Lower leg skin (tissue), 4 donors: ENCODE measurements at regions not wholly inside any gene's neighbourhood (a gene's known extent, or its start where the extent isn't known, plus 50 kb on each side); places are given as distances from the start of the nearest gene placed in this dataset.

ENCODE experiments used
- DNase-seq, 2 donors: peaks; one replicate each; pipeline ENCODE4 v3.0.0-alpha.2; 2019; ENCODE audit warnings: low spot score in 2 of 2
- H3K4me3 ChIP-seq: fragments of 200-600 bp; sonication (generic); 2 replicates; pipeline ENCODE4 v1.5.1; 2017; ENCODE audit warnings: mild to moderate bottlenecking, low read depth; ENCODE audit not compliant: poor library complexity, severe bottlenecking
- CTCF ChIP-seq, 3 donors: fragments of 450-650 bp; IDR thresholded peaks; one replicate each; pipeline ENCODE4 v1.5.1; 2016; ENCODE audit warnings: antibody characterized with exemption in 3 of 3, mild to moderate bottlenecking in 3 of 3, moderate library complexity in 2 of 3
- POLR2A ChIP-seq, 2 donors: fragments of 450-650 bp; IDR thresholded peaks; one replicate each; pipeline ENCODE4 v1.6.1; 2016 to 2017; ENCODE audit warnings: antibody characterized with exemption in 2 of 2, mild to moderate bottlenecking in 1 of 2, moderate library complexity in 1 of 2
- WGBS, 2 donors: methylation state at CpG; one replicate each; pipeline ENCODE4 v1.1.5; 2018; 5-methylcytosine and 5-hydroxymethylcytosine counted together
- intact Hi-C: fragments of 100-400 bp; cut with DNase I; formaldehyde crosslinking; loops from one replicate; pipeline ENCODE4 v1.15.0; 2023; ENCODE audit warnings: low total_unique reads

- WGBS, 2 donors = 79% methylated on average over 3 of the region's 3 CpGs
- DNase-seq = no peak
- no peak overlapping the region for H3K4me3 ChIP-seq
- TF ChIP-seq CTCF (IDR thresholded peaks at IDR 0.05) (no peak), POLR2A (IDR thresholded peaks at IDR 0.05) (no peak)
- intact Hi-C loops = no loop called here
Observed at GRCh38 chr4:66501997-66502396, 831.7 kb upstream of the EPHA5 start.

- TF ChIP-seq CTCF (IDR thresholded peaks at IDR 0.05) = no peak
- TF ChIP-seq POLR2A (IDR thresholded peaks at IDR 0.05) = no peak
- no peak overlapping the region for H3K4me3 ChIP-seq
- intact Hi-C loops = no loop called here
- no peak for DNase-seq
- WGBS, 2 donors = 89 to 91% methylated on average over 2 of the region's 2 CpGs
Observed at GRCh38 chr4:66490729-66491128, 820.4 kb upstream of the EPHA5 start.

DNA sequence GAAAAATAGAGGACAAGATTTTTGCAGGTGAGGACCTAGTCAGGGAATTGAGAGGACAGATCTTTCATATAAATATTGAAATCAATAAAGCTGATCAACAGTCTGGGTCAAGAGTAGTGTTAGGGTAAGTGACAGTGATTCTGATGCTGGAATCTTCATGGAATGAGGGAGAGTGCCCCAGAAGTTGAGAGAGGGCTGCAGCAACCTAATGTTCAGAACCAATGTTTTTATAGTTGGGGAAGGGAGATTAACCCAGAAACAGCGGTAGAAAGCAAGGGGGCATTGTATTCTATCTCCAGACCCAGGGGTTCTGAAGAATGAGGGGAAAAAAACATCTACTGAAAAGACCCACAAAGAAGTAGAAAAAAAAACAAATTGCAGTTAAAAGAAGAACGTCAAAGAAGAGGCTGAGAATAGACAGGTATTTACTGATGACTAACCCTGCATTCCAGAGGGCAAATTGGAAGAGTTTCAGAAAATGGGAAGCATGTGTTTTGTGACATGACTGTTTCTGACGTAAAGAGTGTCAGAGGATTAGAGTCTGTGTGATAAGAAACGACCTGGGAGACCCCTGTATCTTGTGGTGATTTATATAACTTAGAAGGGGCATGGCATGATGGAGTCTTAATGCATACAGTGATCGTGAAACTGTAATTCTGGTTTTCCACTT lies 819.6 kb upstream of the EPHA5 start:
- H3K4me3 ChIP-seq = no peak overlapping the region
- intact Hi-C loops = no loop called here
- no peak for DNase-seq
- WGBS, 2 donors = 29 to 30% methylated on average over 5 of the region's 5 CpGs
- no peak for TF ChIP-seq POLR2A (IDR thresholded peaks at IDR 0.05)
- TF ChIP-seq CTCF (IDR thresholded peaks at IDR 0.05) = no peak

GRCh38 chr4:66489370-66489769 lies 819.1 kb upstream of the EPHA5 start:
- DNase-seq = no peak
- intact Hi-C loops = no loop called here
- TF ChIP-seq POLR2A (IDR thresholded peaks at IDR 0.05) (no peak), CTCF (IDR thresholded peaks at IDR 0.05) (no peak)
- no peak overlapping the region for H3K4me3 ChIP-seq

GRCh38 chr4:66486068-66486467 lies 815.8 kb upstream of the EPHA5 start:
- no peak overlapping the region for H3K4me3 ChIP-seq
- WGBS, 2 donors = 95 to 97% methylated on average over 1 of the region's 1 CpG
- TF ChIP-seq POLR2A (IDR thresholded peaks at IDR 0.05) (no peak), CTCF (IDR thresholded peaks at IDR 0.05) (no peak)
- no peak for DNase-seq
- intact Hi-C loops = no loop called here

DNA sequence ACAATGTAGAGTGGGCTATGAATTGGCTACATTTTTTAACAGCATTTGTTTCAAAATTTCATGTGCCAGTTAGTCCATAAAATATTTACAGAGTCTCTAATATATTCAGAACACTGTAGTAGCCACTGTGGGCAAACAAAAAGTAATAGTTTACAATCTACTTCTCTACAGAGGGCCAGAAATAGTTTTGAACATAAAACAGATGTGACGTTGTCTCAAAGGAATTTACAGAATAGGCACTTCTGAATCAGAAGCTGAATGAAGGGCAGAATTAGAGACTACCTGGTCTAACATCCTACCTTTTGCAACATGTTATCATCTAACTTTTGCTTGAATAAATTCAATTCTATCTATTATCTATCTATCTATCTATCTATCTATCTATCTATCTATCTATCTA lies 811.9 kb upstream of the EPHA5 start:
- no peak overlapping the region for H3K4me3 ChIP-seq
- no peak for TF ChIP-seq POLR2A (IDR thresholded peaks at IDR 0.05)
- no peak for TF ChIP-seq CTCF (IDR thresholded peaks at IDR 0.05)
- 35 to 38% methylated on average over 1 of the region's 1 CpG for WGBS, 2 donors
- intact Hi-C loops = no loop called here
- no peak for DNase-seq
